22Rv1 (cell line): ENCODE measurements at regions not wholly inside any gene's neighbourhood (a gene's known extent, or its start where the extent isn't known, plus 50 kb on each side); places are given as distances from the start of the nearest gene placed in this dataset.

Source experiments
- H3K27ac ChIP-seq: fragments of 450-650 bp; 2 replicates; pipeline ENCODE4 v1.5.1; 2017
- CTCF ChIP-seq: fragments of 450-650 bp; IDR thresholded peaks from 2 replicates; pipeline ENCODE4 v1.5.1; 2017; ENCODE audit warnings: mild to moderate bottlenecking
- ZFX ChIP-seq: fragments of 450-650 bp; IDR thresholded peaks from 2 replicates; pipeline ENCODE4 v1.6.1; 2017; ENCODE audit warnings: antibody characterized with exemption, borderline replicate concordance

- TF ChIP-seq CTCF (no peak), ZFX (no peak)
- no peak overlapping the region for H3K27ac ChIP-seq
Observed at GRCh38 chr10:10642751-10643150, 374.9 kb upstream of the CELF2 start.

- no peak overlapping the region for H3K27ac ChIP-seq
- no peak for TF ChIP-seq ZFX
- TF ChIP-seq CTCF = no peak
Observed at GRCh38 chr10:10644008-10644646, 373.5 kb upstream of the CELF2 start.

- TF ChIP-seq ZFX (no peak), CTCF (no peak)
- no peak overlapping the region for H3K27ac ChIP-seq
Observed at GRCh38 chr10:10644676-10645385, 372.8 kb upstream of the CELF2 start.

- TF ChIP-seq ZFX = no peak
- TF ChIP-seq CTCF = no peak
- no peak overlapping the region for H3K27ac ChIP-seq
Observed at GRCh38 chr10:10647331-10647730, 370.3 kb upstream of the CELF2 start.

GRCh38 chr10:10657139-10657760, 360.4 kb upstream of the CELF2 start:
- TF ChIP-seq CTCF = no peak
- no peak for TF ChIP-seq ZFX
- no peak overlapping the region for H3K27ac ChIP-seq

GRCh38 chr10:10658172-10658785, 359.4 kb upstream of the CELF2 start:
- TF ChIP-seq ZFX (no peak), CTCF (no peak)
- H3K27ac ChIP-seq = no peak overlapping the region

- H3K27ac ChIP-seq = no peak overlapping the region
- TF ChIP-seq CTCF (no peak), ZFX (no peak)
Observed at GRCh38 chr10:10660054-10660453, 357.6 kb upstream of the CELF2 start.
